GM12878 (cell line): ENCODE measurements at regions not wholly inside any gene's neighbourhood (a gene's known extent, or its start where the extent isn't known, plus 50 kb on each side); places are given as distances from the start of the nearest gene placed in this dataset.

Experiments
- ATAC-seq: fragments of 200-7000 bp; cut with Tn5 transposase; 3 replicates; pipeline ENCODE4 v1.9.1; 2020; ENCODE audit warnings: mild to moderate bottlenecking, moderate library complexity
- BruUV-seq: library from RNA; stranded (reverse); fragments of 400-500 nt; replicated peaks from 2 replicates; lab custom pipeline; 2021; lab: Mats Ljungman, UMichigan
- CTCF ChIA-PET: fragments of 300-600 bp; sonication (Branson Sonifier 250); formaldehyde crosslinking; extraction: SDS; loops from one replicate; lab custom pipeline; 2021; ENCODE audit warnings: inconsistent platforms; lab: Yijun Ruan, JAX
- POLR2A ChIA-PET: fragments of 350-600 bp; formaldehyde crosslinking; extraction: SDS; loops from one replicate; lab custom pipeline; 2021; ENCODE audit warnings: inconsistent platforms; lab: Charles Lee
- RAD21 ChIA-PET: fragments of 300-600 bp; sonication (Branson Sonifier 250); formaldehyde crosslinking; loops from one replicate; lab custom pipeline; 2023; ENCODE audit warnings: antibody characterized with exemption; ENCODE audit not compliant: unreplicated experiment; lab: Charles Lee
- SMC1A ChIA-PET: fragments of 300-600 bp; sonication (Branson Sonifier 250); formaldehyde crosslinking; loops from one replicate; lab custom pipeline; 2023; ENCODE audit not compliant: unreplicated experiment, uncharacterized antibody; lab: Charles Lee
- DNase-seq: peaks from one replicate; pipeline ENCODE4 v3.0.0-alpha.2; 2011; ENCODE audit warnings: low read depth, low spot score
- FAIRE-seq: peaks from 3 replicates; lab custom pipeline; 2011; peaks lifted over from hg19 to GRCh38; lab: Jason Lieb, UNC
- H2AFZ ChIP-seq: 2 replicates; pipeline ENCODE4 v1.6.0; 2011; ENCODE audit warnings: low read depth, low read length, control low read depth; ENCODE audit not compliant: control insufficient read depth
- H3K27ac ChIP-seq: 2 replicates; pipeline ENCODE4 v1.5.1; 2011; ENCODE audit warnings: control low read depth; ENCODE audit not compliant: control insufficient read depth, insufficient read depth
- H3K27me3 ChIP-seq, 2 experiments: replicated peaks in 1 of 2; 2 replicates each; pipeline versions ENCODE4 v1.6.0 to v1.6.1; 2011; ENCODE audit warnings: low read length in 1 of 2; ENCODE audit not compliant: control insufficient read depth in 2 of 2, insufficient read depth in 2 of 2
- H3K36me3 ChIP-seq, 2 experiments: 2 replicates each; pipeline ENCODE4 v1.5.1; 2011; ENCODE audit warnings: low read length in 1 of 2; ENCODE audit not compliant: control insufficient read depth in 2 of 2, insufficient read depth in 2 of 2
- H3K4me1 ChIP-seq: 2 replicates; pipeline ENCODE4 v1.6.1; 2011; ENCODE audit warnings: mild to moderate bottlenecking, low read length, moderate library complexity, mixed read lengths; ENCODE audit not compliant: control insufficient read depth, insufficient read depth
- H3K4me2 ChIP-seq: 2 replicates; pipeline ENCODE4 v1.6.0; 2011; ENCODE audit warnings: control low read depth; ENCODE audit not compliant: control insufficient read depth, insufficient read depth
- H3K4me3 ChIP-seq: fragments of 200-600 bp; sonication (generic); 2 replicates; pipeline ENCODE4 v1.5.1; 2016
- H3K79me2 ChIP-seq: 2 replicates; pipeline ENCODE4 v1.6.0; 2011; ENCODE audit warnings: low read length; ENCODE audit not compliant: control insufficient read depth, insufficient read depth
- H3K9ac ChIP-seq: 2 replicates; pipeline ENCODE4 v1.8.0; 2011; ENCODE audit warnings: low read length, control low read depth, mixed read lengths; ENCODE audit not compliant: control insufficient read depth, insufficient read depth
- H3K9me3 ChIP-seq: replicated peaks from 3 replicates; pipeline ENCODE4 v1.5.1; 2011; ENCODE audit warnings: mild to moderate bottlenecking, low read length; ENCODE audit not compliant: control insufficient read depth, insufficient read depth
- H4K20me1 ChIP-seq: 2 replicates; pipeline ENCODE4 v1.6.0; 2011; ENCODE audit not compliant: control insufficient read depth, insufficient read depth
- ATF7 ChIP-seq: fragments of 450-650 bp; IDR thresholded peaks from 2 replicates; pipeline ENCODE4 v1.6.1; 2016; ENCODE audit warnings: low read depth, mild to moderate bottlenecking
- CBX3 ChIP-seq: fragments of 200-600 bp; sonication (generic); IDR thresholded peaks from 2 replicates; pipeline ENCODE4 v1.6.1; 2016; ENCODE audit warnings: low read depth, borderline replicate concordance
- E2F4 ChIP-seq: IDR thresholded peaks from 2 replicates; pipeline ENCODE4 v1.6.1; 2012; ENCODE audit warnings: low read depth, low read length, improper control_type of control experiment
- FOS ChIP-seq: IDR thresholded peaks from 3 replicates; pipeline ENCODE4 v1.6.1; 2011; ENCODE audit warnings: borderline replicate concordance; ENCODE audit not compliant: insufficient read length; ENCODE audit errors: extremely low read depth
- FOXM1 ChIP-seq: IDR thresholded peaks from 2 replicates; pipeline ENCODE4 v1.6.1; 2012; ENCODE audit warnings: low read depth, mild to moderate bottlenecking, inconsistent platforms, low read length, moderate library complexity
- HDAC2 ChIP-seq: fragments of 200-600 bp; sonication (generic); IDR thresholded peaks from 2 replicates; pipeline ENCODE4 v1.6.1; 2017
- NFXL1 ChIP-seq: fragments of 450-650 bp; IDR thresholded peaks from 2 replicates; pipeline ENCODE4 v1.6.1; 2017; ENCODE audit warnings: antibody characterized with exemption, mild to moderate bottlenecking, borderline replicate concordance
- NKRF ChIP-seq: fragments of 450-650 bp; conservative IDR thresholded peaks from 2 replicates; pipeline ENCODE4 v1.6.1; 2017; ENCODE audit warnings: mild to moderate bottlenecking, moderate library complexity
- POU2F2 ChIP-seq: IDR thresholded peaks from 3 replicates; pipeline ENCODE4 v1.6.1; 2011; ENCODE audit warnings: low read depth, mild to moderate bottlenecking, low read length, borderline replicate concordance
- RAD21 ChIP-seq: IDR thresholded peaks from 2 replicates; pipeline ENCODE4 v1.6.1; 2011; ENCODE audit warnings: mild to moderate bottlenecking, low read depth, low read length, moderate library complexity; ENCODE audit not compliant: insufficient read depth
- SMARCA5 ChIP-seq: fragments of 450-650 bp; IDR thresholded peaks from 2 replicates; pipeline ENCODE4 v1.6.1; 2017; ENCODE audit warnings: mild to moderate bottlenecking
- TBL1XR1 ChIP-seq: IDR thresholded peaks from 2 replicates; pipeline ENCODE4 v1.6.1; 2012; ENCODE audit warnings: low read depth, low read length, improper control_type of control experiment
- TCF3 ChIP-seq: IDR thresholded peaks from 2 replicates; pipeline ENCODE4 v1.6.1; 2012; ENCODE audit warnings: low read depth, mild to moderate bottlenecking, low read length, borderline replicate concordance; ENCODE audit not compliant: insufficient read depth
- YY1 ChIP-seq: IDR thresholded peaks from 2 replicates; pipeline ENCODE4 v1.6.1; 2011; ENCODE audit warnings: low read depth, mild to moderate bottlenecking, low read length
- ZNF687 ChIP-seq: fragments of 450-650 bp; IDR thresholded peaks from 2 replicates; pipeline ENCODE4 v1.6.1; 2017; ENCODE audit warnings: mild to moderate bottlenecking, moderate library complexity
- ZSCAN29 ChIP-seq: fragments of 450-650 bp; IDR thresholded peaks from 2 replicates; pipeline ENCODE4 v1.6.1; 2017; ENCODE audit warnings: mild to moderate bottlenecking, moderate library complexity
- WGBS: methylation state at CpG from one replicate; pipeline ENCODE4 v1.1.6; 2016; ENCODE audit warnings: low lambda C conversion rate; ENCODE audit not compliant: insufficient replicate concordance, insufficient coverage; ENCODE audit errors: missing lambda C conversion rate; 5-methylcytosine and 5-hydroxymethylcytosine counted together
- in situ Hi-C: fragments of 300-500 bp; cut with MboI; formaldehyde crosslinking; loops from 9 replicates; pipeline ENCODE4 v1.14.3; 2018; ENCODE audit warnings: mixed read lengths
- intact Hi-C: fragments of 100-400 bp; cut with micrococcal nuclease; formaldehyde crosslinking; loops from one replicate; pipeline ENCODE4 v1.14.2; 2022; ENCODE audit not compliant: unreplicated experiment

- SMC1A ChIA-PET = no interaction called here
- no peak for TF ChIP-seq TCF3
- TF ChIP-seq NFXL1 = no peak
- TF ChIP-seq FOS = no peak
- TF ChIP-seq CBX3 = no peak
- no peak for TF ChIP-seq ZNF687
- TF ChIP-seq ATF7 = no peak
- no peak for TF ChIP-seq NKRF
- no peak for TF ChIP-seq YY1
- no peak for TF ChIP-seq HDAC2
- no peak for TF ChIP-seq POU2F2
- no peak for TF ChIP-seq ZSCAN29
- no peak for TF ChIP-seq E2F4
- TF ChIP-seq RAD21 = no peak
- no peak for TF ChIP-seq TBL1XR1
- no peak for TF ChIP-seq SMARCA5
- TF ChIP-seq FOXM1 = no peak
- Histone ChIP-seq H3K4me2 (no peak overlapping the region), H2AFZ (no peak overlapping the region), H3K9ac (no peak overlapping the region), H3K4me1 (no peaks in the 10 kb centered on the region), H3K36me3 (no peaks in the 10 kb centered on the region), H3K27me3 (no peaks in the 10 kb centered on the region), H3K27ac (no peak overlapping the region), H3K9me3 (no peaks in the 10 kb centered on the region), H3K79me2 (no peaks in the 10 kb centered on the region), H4K20me1 (no peaks in the 10 kb centered on the region), H3K4me3 (no peak overlapping the region)
- BruUV-seq = no TSS peak
- intact Hi-C loops (no loop called here), in situ Hi-C loops (no loop called here)
- no peak for DNase-seq
- WGBS = 73% methylated on average over 7 of the region's 7 CpGs
- POLR2A ChIA-PET = no interaction called here
- no peak for ATAC-seq
- RAD21 ChIA-PET = no interaction called here
- CTCF ChIA-PET = no interaction called here
- no peak for FAIRE-seq
Observed at GRCh38 chr10:83863283-83863966, 275.9 kb upstream of the GHITM start.
